ENCODE measurements at regions not wholly inside any gene's neighbourhood (a gene's known extent, or its start where the extent isn't known, plus 50 kb on each side); places are given as distances from the start of the nearest gene placed in this dataset.
"Not testable (repeated sequence)": the region's sequence is repeated elsewhere in the genome, so short reads cannot be mapped to it uniquely, and the experiment has no call there.

GRCh38 chr6:119491112-119491511, 141.6 kb upstream of the MAN1A1 start:
- CTCF ChIA-PET; H3K36me3 Mint-ChIP-seq (ENCODE audit: low read depth); intact Hi-C loops (cut with DNase I, micrococcal nuclease); POLR2A ChIA-PET; H3K27me3 Mint-ChIP-seq; H3K4me3 Mint-ChIP-seq; DNase-seq; H3K27ac Mint-ChIP-seq; H3K4me1 Mint-ChIP-seq; ATAC-seq; H3K9me3 Mint-ChIP-seq (ENCODE audit: low read depth): not testable (repeated sequence)

- H3K27ac Mint-ChIP-seq; POLR2A ChIA-PET; intact Hi-C loops (cut with DNase I, micrococcal nuclease); DNase-seq; H3K36me3 Mint-ChIP-seq (ENCODE audit: low read depth); H3K4me3 Mint-ChIP-seq; H3K9me3 Mint-ChIP-seq (ENCODE audit: low read depth); H3K4me1 Mint-ChIP-seq; H3K27me3 Mint-ChIP-seq; CTCF ChIA-PET; ATAC-seq: not testable (repeated sequence)
Measured at GRCh38 chr6:119490050-119490449, 140.5 kb upstream of the MAN1A1 start.

GRCh38 chr6:119484598-119484997, 135.0 kb upstream of the MAN1A1 start:
- H3K4me3 Mint-ChIP-seq: no peak overlapping the region

GRCh38 chr6:119483908-119484307, 134.3 kb upstream of the MAN1A1 start:
- CTCF ChIA-PET: no interaction called here
- Mint-ChIP-seq H3K27me3 (peaks cover 5% of the 10 kb centered on the region), H3K27ac (no peak overlapping the region), H3K4me1 (no peaks in the 10 kb centered on the region), H3K4me3 (no peak overlapping the region), H3K9me3 (ENCODE audit: low read depth) (peaks cover 3% of the 10 kb centered on the region), H3K36me3 (ENCODE audit: low read depth) (peaks cover 1% of the 10 kb centered on the region)
- DNase-seq (no peak), ATAC-seq (no peak)
- intact Hi-C loops (cut with DNase I, micrococcal nuclease): no loop called here
- POLR2A ChIA-PET: no interaction called here

More at GRCh38 chr6:119484598-119484997, 135.0 kb upstream of the MAN1A1 start:
- intact Hi-C loops (cut with DNase I, micrococcal nuclease): no loop called here
- Mint-ChIP-seq H3K4me1 (no peaks in the 10 kb centered on the region), H3K27me3 (peaks cover 5% of the 10 kb centered on the region), H3K27ac (no peak overlapping the region), H3K36me3 (ENCODE audit: low read depth) (peaks cover 1% of the 10 kb centered on the region), H3K9me3 (ENCODE audit: low read depth) (peaks cover 3% of the 10 kb centered on the region)
- POLR2A ChIA-PET: no interaction called here
- DNase-seq: no peak
- CTCF ChIA-PET: no interaction called here
- no peak for ATAC-seq

- ATAC-seq: no peak
- peaks cover 3% of the 10 kb centered on the region for H3K9me3 Mint-ChIP-seq (ENCODE audit: low read depth)
- no peak for DNase-seq
- no peak overlapping the region for H3K4me3 Mint-ChIP-seq
- no peaks in the 10 kb centered on the region for H3K36me3 Mint-ChIP-seq (ENCODE audit: low read depth)
- POLR2A ChIA-PET: no interaction called here
- intact Hi-C loops (cut with DNase I, micrococcal nuclease): no loop called here
- H3K4me1 Mint-ChIP-seq: no peaks in the 10 kb centered on the region
- peaks cover 5% of the 10 kb centered on the region for H3K27me3 Mint-ChIP-seq
- H3K27ac Mint-ChIP-seq: no peak overlapping the region
- CTCF ChIA-PET: no interaction called here
Measured at GRCh38 chr6:119482850-119483285, 133.3 kb upstream of the MAN1A1 start.

- peaks cover 5% of the 10 kb centered on the region for H3K27me3 Mint-ChIP-seq
- no peaks in the 10 kb centered on the region for H3K4me1 Mint-ChIP-seq
- no peak for ATAC-seq
- no peak overlapping the region for H3K4me3 Mint-ChIP-seq
- H3K9me3 Mint-ChIP-seq (ENCODE audit: low read depth): no peaks in the 10 kb centered on the region
- H3K27ac Mint-ChIP-seq: no peak overlapping the region
- ChIA-PET CTCF (no interaction called here), POLR2A (no interaction called here)
- no peaks in the 10 kb centered on the region for H3K36me3 Mint-ChIP-seq (ENCODE audit: low read depth)
- intact Hi-C loops (cut with DNase I, micrococcal nuclease): no loop called here
- DNase-seq: no peak
Measured at GRCh38 chr6:119481976-119482375, 132.4 kb upstream of the MAN1A1 start.

GRCh38 chr6:119480961-119481497, 131.5 kb upstream of the MAN1A1 start:
- ChIA-PET POLR2A (no interaction called here), CTCF (no interaction called here)

GRCh38 chr6:119479860-119480655, 130.5 kb upstream of the MAN1A1 start:
- no peak for DNase-seq
- Mint-ChIP-seq H3K4me1 (no peaks in the 10 kb centered on the region), H3K27ac (no peak overlapping the region), H3K9me3 (ENCODE audit: low read depth) (no peaks in the 10 kb centered on the region), H3K27me3 (peaks cover 2% of the 10 kb centered on the region), H3K4me3 (no peak overlapping the region), H3K36me3 (ENCODE audit: low read depth) (no peaks in the 10 kb centered on the region)
- intact Hi-C loops (cut with DNase I, micrococcal nuclease): no loop called here
- POLR2A ChIA-PET: interaction anchor here (0.6 kb wide), 1 partner anchor 23 kb away, joined by 4 read pairs; no protein-coding TSS in a partner anchor
- CTCF ChIA-PET: interaction anchor here (0.6 to 0.9 kb wide), 2 partner anchors 89 to 577 kb away, joined by 4 to 5 read pairs; no protein-coding TSS in a partner anchor
- ATAC-seq: no peak

More at GRCh38 chr6:119480961-119481497, 131.5 kb upstream of the MAN1A1 start:
- H3K9me3 Mint-ChIP-seq (ENCODE audit: low read depth): no peaks in the 10 kb centered on the region
- H3K4me3 Mint-ChIP-seq: no peak overlapping the region
- DNase-seq (no peak), ATAC-seq (no peak)
- no peaks in the 10 kb centered on the region for H3K36me3 Mint-ChIP-seq (ENCODE audit: low read depth)
- no peaks in the 10 kb centered on the region for H3K4me1 Mint-ChIP-seq
- intact Hi-C loops (cut with DNase I, micrococcal nuclease): no loop called here
- H3K27me3 Mint-ChIP-seq: peaks cover 5% of the 10 kb centered on the region
- no peak overlapping the region for H3K27ac Mint-ChIP-seq

- Mint-ChIP-seq H3K4me3 (no peak overlapping the region), H3K36me3 (ENCODE audit: low read depth) (no peaks in the 10 kb centered on the region), H3K27ac (no peak overlapping the region), H3K9me3 (ENCODE audit: low read depth) (peaks cover 5% of the 10 kb centered on the region), H3K4me1 (no peaks in the 10 kb centered on the region), H3K27me3 (no peaks in the 10 kb centered on the region)
- intact Hi-C loops (cut with DNase I, micrococcal nuclease): no loop called here
- POLR2A ChIA-PET: no interaction called here
- ATAC-seq (no peak), DNase-seq (no peak)
- CTCF ChIA-PET: no interaction called here
Measured at GRCh38 chr6:119476554-119476953, 127.0 kb upstream of the MAN1A1 start.

GRCh38 chr6:119476024-119476423, 126.5 kb upstream of the MAN1A1 start:
- H3K27ac Mint-ChIP-seq: no peak overlapping the region
- H3K4me3 Mint-ChIP-seq: no peak overlapping the region
- CTCF ChIA-PET: interaction anchor here (0.6 kb wide), 1 partner anchor 20 kb away, joined by 3 read pairs; no protein-coding TSS in a partner anchor
- DNase-seq (no peak), ATAC-seq (no peak)
- peaks cover 5% of the 10 kb centered on the region for H3K9me3 Mint-ChIP-seq (ENCODE audit: low read depth)
- POLR2A ChIA-PET: no interaction called here
- intact Hi-C loops (cut with DNase I, micrococcal nuclease): no loop called here
- no peaks in the 10 kb centered on the region for H3K27me3 Mint-ChIP-seq
- H3K36me3 Mint-ChIP-seq (ENCODE audit: low read depth): no peaks in the 10 kb centered on the region
- no peaks in the 10 kb centered on the region for H3K4me1 Mint-ChIP-seq

- Mint-ChIP-seq H3K4me1 (peaks cover 4% of the 10 kb centered on the region), H3K4me3 (no peak overlapping the region), H3K27me3 (peaks cover 2% of the 10 kb centered on the region), H3K27ac (no peak overlapping the region), H3K9me3 (ENCODE audit: low read depth) (peaks cover 11% of the 10 kb centered on the region), H3K36me3 (ENCODE audit: low read depth) (no peaks in the 10 kb centered on the region)
- ATAC-seq (no peak), DNase-seq (no peak)
- ChIA-PET POLR2A (no interaction called here), CTCF (no interaction called here)
- intact Hi-C loops (cut with DNase I, micrococcal nuclease): no loop called here
Measured at GRCh38 chr6:119470893-119471542, 121.5 kb upstream of the MAN1A1 start.
